ENCODE measurements at regions not wholly inside any gene's neighbourhood (a gene's known extent, or its start where the extent isn't known, plus 50 kb on each side); places are given as distances from the start of the nearest gene placed in this dataset.

- Histone ChIP-seq H3K9me3 (ENCODE audit: control insufficient read depth in 1 of 2, insufficient read depth in 1 of 2, low read depth in 1 of 2, low read length in 2 of 2) (peaks cover 16 to 26% of the 10 kb centered on the region in 2 experiments; a peak in 3 of 4 replicates), H3K36me3 (ENCODE audit: control insufficient read depth in 1 of 2, insufficient read depth in 2 of 2, low read length in 2 of 2) (no peaks in the 10 kb centered on the region), H3K4me1 (ENCODE audit: control insufficient read depth in 1 of 2, insufficient read depth in 2 of 2, low read length in 2 of 2) (no peaks in the 10 kb centered on the region), H2AFZ (ENCODE audit: low read depth, low read length, poor library complexity, severe bottlenecking) (no peak overlapping the region), H3K27ac (ENCODE audit: low read depth, low read length) (no peak overlapping the region), H3K4me3 (replicated peaks in 1 of 2; ENCODE audit: low read depth in 1 of 2, low read length in 2 of 2) (no peak overlapping the region), H4K20me1 (ENCODE audit: insufficient read depth) (no peaks in the 10 kb centered on the region), H3K79me2 (ENCODE audit: insufficient read depth, low read length) (no peaks in the 10 kb centered on the region), H3K4me2 (ENCODE audit: low read length) (no peak overlapping the region), H3K27me3 (ENCODE audit: insufficient read depth, low read length) (no peaks in the 10 kb centered on the region), H3K9ac (ENCODE audit: low read length) (no peak overlapping the region), H3K9me2 (ENCODE audit: insufficient read depth) (no peaks in the 10 kb centered on the region)
- ChIA-PET RAD21 (ENCODE audit: low non-redundant PET in 1 of 2, low total read pairs in 2 of 2, uncharacterized antibody in 2 of 2, unreplicated experiment in 2 of 2) (no interaction called here), CTCF (no interaction called here), POLR2A (no interaction called here)
- ATAC-seq (no peak), DNase-seq (ENCODE audit: low read depth, low spot score) (no peak)
- TF ChIP-seq SP1 (IDR thresholded peaks at IDR 0.05; ENCODE audit: low read depth) (no peak), RAD21 (IDR thresholded peaks at IDR 0.05; ENCODE audit: low read depth) (no peak), EZH2 (IDR thresholded peaks at IDR 0.05) (no peak), POLR2A (IDR thresholded peaks at IDR 0.05; ENCODE audit: borderline replicate concordance, extremely low read depth, insufficient read depth, insufficient read length) (no peak), POLR2AphosphoS5 (IDR thresholded peaks at IDR 0.05; ENCODE audit: low read depth, low read length) (no peak), ELF1 (IDR thresholded peaks at IDR 0.05; ENCODE audit: borderline replicate concordance, low read depth) (no peak), SIN3A (IDR thresholded peaks at IDR 0.05; ENCODE audit: low read depth) (no peak), FOSL1 (IDR thresholded peaks at IDR 0.05; ENCODE audit: low read depth) (no peak), SRF (IDR thresholded peaks at IDR 0.05; ENCODE audit: low read depth) (no peak)
- TF ChIP-seq, protein P1, sequence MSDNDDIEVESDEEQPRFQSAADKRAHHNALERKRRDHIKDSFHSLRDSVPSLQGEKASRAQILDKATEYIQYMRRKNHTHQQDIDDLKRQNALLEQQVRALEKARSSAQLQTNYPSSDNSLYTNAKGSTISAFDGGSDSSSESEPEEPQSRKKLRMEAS (IDR thresholded peaks at IDR 0.05): no peak
- no TSS peak for BruUV-seq (replicated peaks)
- intact Hi-C loops (cut with micrococcal nuclease): no loop called here
Measured at GRCh38 chr14:25904446-25904845, 693.4 kb downstream of the NOVA1 start.

GRCh38 chr14:25899197-25899596, 698.6 kb downstream of the NOVA1 start:
- Histone ChIP-seq H3K9me2 (ENCODE audit: insufficient read depth) (no peaks in the 10 kb centered on the region), H3K4me1 (ENCODE audit: control insufficient read depth in 1 of 2, insufficient read depth in 2 of 2, low read length in 2 of 2) (no peaks in the 10 kb centered on the region), H3K4me3 (replicated peaks in 1 of 2; ENCODE audit: low read depth in 1 of 2, low read length in 2 of 2) (no peak overlapping the region), H4K20me1 (ENCODE audit: insufficient read depth) (no peaks in the 10 kb centered on the region), H3K79me2 (ENCODE audit: insufficient read depth, low read length) (no peaks in the 10 kb centered on the region), H3K9ac (ENCODE audit: low read length) (no peak overlapping the region), H2AFZ (ENCODE audit: low read depth, low read length, poor library complexity, severe bottlenecking) (no peak overlapping the region), H3K27me3 (ENCODE audit: insufficient read depth, low read length) (no peaks in the 10 kb centered on the region), H3K4me2 (ENCODE audit: low read length) (no peak overlapping the region), H3K36me3 (ENCODE audit: control insufficient read depth in 1 of 2, insufficient read depth in 2 of 2, low read length in 2 of 2) (no peaks in the 10 kb centered on the region), H3K9me3 (ENCODE audit: control insufficient read depth in 1 of 2, insufficient read depth in 1 of 2, low read depth in 1 of 2, low read length in 2 of 2) (peaks cover 12 to 51% of the 10 kb centered on the region in 2 experiments; a peak in 3 of 4 replicates), H3K27ac (ENCODE audit: low read depth, low read length) (no peak overlapping the region)
- BruUV-seq (replicated peaks): no TSS peak
- ChIA-PET CTCF (no interaction called here), RAD21 (ENCODE audit: low non-redundant PET in 1 of 2, low total read pairs in 2 of 2, uncharacterized antibody in 2 of 2, unreplicated experiment in 2 of 2) (no interaction called here), POLR2A (no interaction called here)
- TF ChIP-seq TCF7L2 (IDR thresholded peaks at IDR 0.05; ENCODE audit: borderline replicate concordance, extremely low read depth, insufficient read depth, insufficient read length) (no peak), EGR1 (IDR thresholded peaks at IDR 0.05; ENCODE audit: low read depth) (no peak)
- ATAC-seq (no peak), DNase-seq (ENCODE audit: low read depth, low spot score) (no peak)
- intact Hi-C loops (cut with micrococcal nuclease): no loop called here

All from HCT116 (cell line).